ENCODE measurements at regions not wholly inside any gene's neighbourhood (a gene's known extent, or its start where the extent isn't known, plus 50 kb on each side); places are given as distances from the start of the nearest gene placed in this dataset.

DNA sequence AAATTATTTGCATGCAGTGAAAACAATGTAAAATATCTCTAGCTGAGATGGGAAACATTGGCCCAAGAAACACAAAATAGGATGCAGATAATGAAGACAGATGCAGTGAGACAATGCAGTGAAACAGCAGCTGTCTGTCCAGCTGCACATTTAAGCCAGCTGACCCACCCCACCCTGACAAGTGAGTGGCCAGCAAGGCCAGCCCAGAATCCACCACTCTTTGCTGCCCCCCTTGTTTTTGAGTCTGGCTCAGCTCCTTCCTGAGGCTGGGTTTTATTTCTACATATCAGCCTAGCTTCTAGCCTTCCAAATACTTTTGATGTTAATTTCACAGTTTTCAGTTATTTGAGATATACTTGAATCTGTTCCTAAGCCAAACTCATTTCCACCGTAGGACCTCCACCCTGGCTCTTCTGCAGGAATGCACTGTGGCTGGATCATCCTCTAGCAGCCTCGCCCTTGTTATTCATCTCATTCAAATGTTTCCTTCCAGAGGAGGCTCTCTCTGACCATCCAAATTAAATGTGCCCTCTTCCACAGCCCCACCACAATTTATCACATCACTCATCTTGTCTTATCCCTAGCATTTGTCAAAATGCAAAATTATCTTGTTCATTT is 154.1 kb upstream of the POU2AF2 start:
- TF ChIP-seq, protein P1, sequence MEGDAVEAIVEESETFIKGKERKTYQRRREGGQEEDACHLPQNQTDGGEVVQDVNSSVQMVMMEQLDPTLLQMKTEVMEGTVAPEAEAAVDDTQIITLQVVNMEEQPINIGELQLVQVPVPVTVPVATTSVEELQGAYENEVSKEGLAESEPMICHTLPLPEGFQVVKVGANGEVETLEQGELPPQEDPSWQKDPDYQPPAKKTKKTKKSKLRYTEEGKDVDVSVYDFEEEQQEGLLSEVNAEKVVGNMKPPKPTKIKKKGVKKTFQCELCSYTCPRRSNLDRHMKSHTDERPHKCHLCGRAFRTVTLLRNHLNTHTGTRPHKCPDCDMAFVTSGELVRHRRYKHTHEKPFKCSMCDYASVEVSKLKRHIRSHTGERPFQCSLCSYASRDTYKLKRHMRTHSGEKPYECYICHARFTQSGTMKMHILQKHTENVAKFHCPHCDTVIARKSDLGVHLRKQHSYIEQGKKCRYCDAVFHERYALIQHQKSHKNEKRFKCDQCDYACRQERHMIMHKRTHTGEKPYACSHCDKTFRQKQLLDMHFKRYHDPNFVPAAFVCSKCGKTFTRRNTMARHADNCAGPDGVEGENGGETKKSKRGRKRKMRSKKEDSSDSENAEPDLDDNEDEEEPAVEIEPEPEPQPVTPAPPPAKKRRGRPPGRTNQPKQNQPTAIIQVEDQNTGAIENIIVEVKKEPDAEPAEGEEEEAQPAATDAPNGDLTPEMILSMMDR (IDR thresholded peaks at IDR 0.05) = no peak
- TF ChIP-seq ELF4 (CRISPR knock-in tag; IDR thresholded peaks at IDR 0.05; ENCODE audit: low read depth) (no peak), GTF2I (CRISPR knock-in tag; conservative IDR thresholded peaks at IDR 0.05) (no peak), FOXJ3 (CRISPR knock-in tag; IDR thresholded peaks at IDR 0.05; ENCODE audit: borderline replicate concordance) (no peak), ETV6 (CRISPR knock-in tag; IDR thresholded peaks at IDR 0.05) (no peak), ZNF121 (CRISPR knock-in tag; IDR thresholded peaks at IDR 0.05) (no peak)
- TF ChIP-seq, protein P2, sequence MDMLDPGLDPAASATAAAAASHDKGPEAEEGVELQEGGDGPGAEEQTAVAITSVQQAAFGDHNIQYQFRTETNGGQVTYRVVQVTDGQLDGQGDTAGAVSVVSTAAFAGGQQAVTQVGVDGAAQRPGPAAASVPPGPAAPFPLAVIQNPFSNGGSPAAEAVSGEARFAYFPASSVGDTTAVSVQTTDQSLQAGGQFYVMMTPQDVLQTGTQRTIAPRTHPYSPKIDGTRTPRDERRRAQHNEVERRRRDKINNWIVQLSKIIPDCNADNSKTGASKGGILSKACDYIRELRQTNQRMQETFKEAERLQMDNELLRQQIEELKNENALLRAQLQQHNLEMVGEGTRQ (CRISPR knock-in tag; IDR thresholded peaks at IDR 0.05) = no peak
- TF ChIP-seq, protein P3, sequence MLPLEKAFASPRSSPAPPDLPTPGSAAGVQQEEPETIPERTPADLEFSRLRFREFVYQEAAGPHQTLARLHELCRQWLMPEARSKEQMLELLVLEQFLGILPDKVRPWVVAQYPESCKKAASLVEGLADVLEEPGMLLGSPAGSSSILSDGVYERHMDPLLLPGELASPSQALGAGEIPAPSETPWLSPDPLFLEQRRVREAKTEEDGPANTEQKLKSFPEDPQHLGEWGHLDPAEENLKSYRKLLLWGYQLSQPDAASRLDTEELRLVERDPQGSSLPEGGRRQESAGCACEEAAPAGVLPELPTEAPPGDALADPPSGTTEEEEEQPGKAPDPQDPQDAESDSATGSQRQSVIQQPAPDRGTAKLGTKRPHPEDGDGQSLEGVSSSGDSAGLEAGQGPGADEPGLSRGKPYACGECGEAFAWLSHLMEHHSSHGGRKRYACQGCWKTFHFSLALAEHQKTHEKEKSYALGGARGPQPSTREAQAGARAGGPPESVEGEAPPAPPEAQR (CRISPR knock-in tag; IDR thresholded peaks at IDR 0.05) = no peak
- TF ChIP-seq, protein P4, sequence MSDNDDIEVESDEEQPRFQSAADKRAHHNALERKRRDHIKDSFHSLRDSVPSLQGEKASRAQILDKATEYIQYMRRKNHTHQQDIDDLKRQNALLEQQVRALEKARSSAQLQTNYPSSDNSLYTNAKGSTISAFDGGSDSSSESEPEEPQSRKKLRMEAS (CRISPR knock-in tag; IDR thresholded peaks at IDR 0.05) = no peak
